Neutrophil (primary cell): ENCODE measurements at regions not wholly inside any gene's neighbourhood (a gene's known extent, or its start where the extent isn't known, plus 50 kb on each side); places are given as distances from the start of the nearest gene placed in this dataset.

ENCODE experiments used
- H3K27ac ChIP-seq: fragments of 200-600 bp; sonication (generic); 2 replicates; pipeline ENCODE4 v1.5.1; 2016; ENCODE audit warnings: mild to moderate bottlenecking, moderate library complexity
- H3K27me3 ChIP-seq: fragments of 200-600 bp; sonication (generic); 2 replicates; pipeline ENCODE4 v1.6.0; 2016; ENCODE audit warnings: mild to moderate bottlenecking
- H3K36me3 ChIP-seq: fragments of 200-600 bp; sonication (generic); 2 replicates; pipeline ENCODE4 v1.5.1; 2017
- H3K4me1 ChIP-seq, 2 experiments: fragments of 200-600 bp in 1 of 2; sonication (generic) in 1 of 2; 1 replicate in 1 of 2; 2 replicates in 1 of 2; pipeline versions ENCODE4 v1.5.1 to v1.6.1; 2013 to 2016; ENCODE audit warnings: low read depth in 1 of 2, low read length in 1 of 2, mild to moderate bottlenecking in 1 of 2, moderate library complexity in 1 of 2; ENCODE audit not compliant: control insufficient read depth in 1 of 2, insufficient read depth in 1 of 2
- H3K4me3 ChIP-seq, 2 experiments: fragments of 200-600 bp in 1 of 2; sonication (generic) in 1 of 2; 1 replicate in 1 of 2; 2 replicates in 1 of 2; pipeline ENCODE4 v1.5.1; 2013 to 2016; ENCODE audit warnings: low read depth in 1 of 2, low read length in 1 of 2, mild to moderate bottlenecking in 1 of 2, moderate library complexity in 1 of 2
- H3K9me3 ChIP-seq: fragments of 200-600 bp; sonication (generic); 2 replicates; pipeline ENCODE4 v1.5.1; 2016
- CTCF ChIP-seq: fragments of 200-600 bp; sonication (generic); IDR thresholded peaks from 2 replicates; pipeline ENCODE4 v1.5.1; 2016; ENCODE audit warnings: antibody characterized with exemption

GRCh38 chr7:66556177-66556548 lies 72.5 kb upstream of the KCTD7 start:
- TF ChIP-seq CTCF = no peak
- Histone ChIP-seq H3K4me1 (no peaks in the 10 kb centered on the region), H3K36me3 (peaks cover 84% of the 10 kb centered on the region), H3K27ac (no peak overlapping the region), H3K9me3 (no peaks in the 10 kb centered on the region), H3K4me3 (no peak overlapping the region), H3K27me3 (no peaks in the 10 kb centered on the region)

- Histone ChIP-seq H3K4me1 (no peaks in the 10 kb centered on the region), H3K9me3 (no peaks in the 10 kb centered on the region), H3K27ac (no peak overlapping the region), H3K36me3 (peaks cover 80% of the 10 kb centered on the region), H3K4me3 (no peak overlapping the region), H3K27me3 (no peaks in the 10 kb centered on the region)
- TF ChIP-seq CTCF = no peak
Measured at GRCh38 chr7:66556549-66557213, 72.0 kb upstream of the KCTD7 start.

- no peaks in the 10 kb centered on the region for H3K27me3 ChIP-seq
- H3K36me3 ChIP-seq = peaks cover 72% of the 10 kb centered on the region
- TF ChIP-seq CTCF = peak; percentile 93
- H3K27ac ChIP-seq = no peak overlapping the region
- H3K4me1 ChIP-seq = no peaks in the 10 kb centered on the region
- no peaks in the 10 kb centered on the region for H3K9me3 ChIP-seq
- H3K4me3 ChIP-seq = no peak overlapping the region
Measured at GRCh38 chr7:66557214-66558200, 71.2 kb upstream of the KCTD7 start.

GRCh38 chr7:66558201-66558641 lies 70.5 kb upstream of the KCTD7 start:
- H3K4me3 ChIP-seq = no peak overlapping the region
- no peaks in the 10 kb centered on the region for H3K9me3 ChIP-seq
- no peaks in the 10 kb centered on the region for H3K4me1 ChIP-seq
- peaks cover 65% of the 10 kb centered on the region for H3K36me3 ChIP-seq
- no peaks in the 10 kb centered on the region for H3K27me3 ChIP-seq
- H3K27ac ChIP-seq = no peak overlapping the region
- TF ChIP-seq CTCF = no peak

GRCh38 chr7:66558660-66559465 lies 69.8 kb upstream of the KCTD7 start:
- no peak for TF ChIP-seq CTCF
- Histone ChIP-seq H3K4me1 (no peaks in the 10 kb centered on the region), H3K9me3 (no peaks in the 10 kb centered on the region), H3K27me3 (no peaks in the 10 kb centered on the region), H3K36me3 (peaks cover 62% of the 10 kb centered on the region), H3K27ac (no peak overlapping the region), H3K4me3 (no peak overlapping the region)
